Psoas muscle (tissue), 7 donors: ENCODE measurements at regions not wholly inside any gene's neighbourhood (a gene's known extent, or its start where the extent isn't known, plus 50 kb on each side); places are given as distances from the start of the nearest gene placed in this dataset.

Source experiments
- ATAC-seq, 4 donors: fragments of 200-7000 bp; cut with Tn5 transposase; one replicate each; pipeline ENCODE4 v1.9.1; 2020; ENCODE audit warnings: moderate library complexity in 3 of 4, mild to moderate bottlenecking in 2 of 4
- DNase-seq, 2 donors: peaks; one replicate each; pipeline ENCODE4 v3.0.0-alpha.2; 2020
- H3K27ac ChIP-seq: fragments of 200-600 bp; one replicate; pipeline ENCODE4 v1.8.0; 2022
- H3K27me3 ChIP-seq, 3 donors: fragments of 200-600 bp in 1 of 3; one replicate each; pipeline versions ENCODE4 v1.6.1 to v1.8.0; 2013 to 2022; ENCODE audit warnings: low read length in 2 of 3, mild to moderate bottlenecking in 2 of 3, moderate library complexity in 1 of 3; ENCODE audit not compliant: insufficient read depth in 3 of 3
- H3K36me3 ChIP-seq, 2 donors: fragments of 200-600 bp in 1 of 2; one replicate each; pipeline versions ENCODE4 v1.6.1 to v1.8.0; 2013 to 2022; ENCODE audit warnings: low read depth in 1 of 2, mild to moderate bottlenecking in 1 of 2, moderate library complexity in 1 of 2; ENCODE audit not compliant: insufficient read depth in 1 of 2
- H3K4me1 ChIP-seq: fragments of 200-600 bp; one replicate; pipeline ENCODE4 v1.8.0; 2022
- H3K4me3 ChIP-seq: fragments of 200-600 bp; one replicate; pipeline ENCODE4 v1.8.0; 2022; ENCODE audit warnings: mild to moderate bottlenecking
- H3K9me3 ChIP-seq: fragments of 200-600 bp; one replicate; pipeline ENCODE4 v1.8.0; 2022
- WGBS, 3 donors: extraction: QIAGEN DNeasy Blood & Tissue Kit; methylation state at CpG; one replicate each; pipeline versions ENCODE4 v1.1.6 to v1.1.7; 2013; 5-methylcytosine and 5-hydroxymethylcytosine counted together
- intact Hi-C, 2 donors: fragments of 100-400 bp; cut with DNase I; formaldehyde crosslinking; loops; one replicate each; pipeline versions ENCODE4 v1.11.0 to v1.14.2; 2022
- TF ChIP-seq, protein P1 (sequence below): fragments of 200-600 bp; IDR thresholded peaks from one replicate; pipeline ENCODE4 v1.8.0; 2022; ENCODE audit warnings: antibody characterized with exemption
- donor health status: healthy with polysubstance abuse.
- donor health status: DM: no; HTN: no; CAD: no; lungs with moderate emphysema.
- donor health status: Bipolar disorder and iron deficiency.
- donor health status: healthy.
- donor health status: DM: yes; HTN: yes; CAD: no.
- donor health status: DM: no; HTN: no; CAD: no.
- donor health status: DM: yes; HTN: yes; CAD: no.

DNA sequence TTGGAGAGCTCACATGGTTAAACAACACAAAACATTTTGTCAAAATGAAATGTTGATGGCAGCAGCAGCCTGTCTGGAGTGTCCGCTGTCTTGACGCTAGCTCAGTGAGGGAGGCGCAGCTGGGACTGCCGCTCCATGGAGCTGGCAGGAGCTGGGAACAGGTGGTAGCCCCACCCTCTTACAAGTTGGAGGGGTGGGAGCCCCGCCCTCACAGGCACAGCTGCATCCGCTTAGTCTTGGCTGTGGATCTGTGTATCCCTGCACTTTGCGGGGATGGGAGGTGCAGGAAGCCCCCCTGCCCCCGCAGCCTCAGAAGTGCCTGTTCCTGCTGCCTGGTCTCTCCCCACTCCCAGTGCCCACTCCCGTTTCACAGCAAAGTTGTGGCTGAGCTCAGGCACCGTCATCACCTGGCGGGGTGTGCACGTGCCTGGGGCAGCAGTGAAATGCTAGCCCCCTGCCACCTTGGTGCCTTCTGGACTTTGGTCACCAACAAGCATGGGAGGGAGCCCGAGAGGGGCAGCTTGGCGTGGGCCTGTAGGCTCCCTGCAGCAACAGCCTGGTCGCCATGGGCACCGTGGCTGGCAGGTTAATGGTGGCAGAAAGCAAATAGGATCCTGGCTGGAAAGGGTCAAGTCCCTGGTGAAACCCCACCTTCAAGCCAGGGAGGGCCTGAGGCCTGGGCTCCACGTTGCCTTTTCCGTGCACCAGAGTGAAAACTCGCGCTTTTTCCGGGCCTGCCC is 53.8 kb upstream of the CADM2 start:
- Histone ChIP-seq H3K27me3 (peaks cover 0 to 3% (median 0%) of the 10 kb centered on the region in 3 donors), H3K4me3 (peak overlapping the region; percentile 46), H3K4me1 (no peaks in the 10 kb centered on the region), H3K9me3 (no peaks in the 10 kb centered on the region), H3K27ac (no peak overlapping the region), H3K36me3 (no peaks in the 10 kb centered on the region)
- DNase-seq (peak; percentile 46 to 81), ATAC-seq (peak; percentile 96 to 99 (median 99))
- WGBS, 3 donors, result 28 to 44% (median 34%) methylated on average over 21 of the region's 21 CpGs
- TF ChIP-seq, protein P1, sequence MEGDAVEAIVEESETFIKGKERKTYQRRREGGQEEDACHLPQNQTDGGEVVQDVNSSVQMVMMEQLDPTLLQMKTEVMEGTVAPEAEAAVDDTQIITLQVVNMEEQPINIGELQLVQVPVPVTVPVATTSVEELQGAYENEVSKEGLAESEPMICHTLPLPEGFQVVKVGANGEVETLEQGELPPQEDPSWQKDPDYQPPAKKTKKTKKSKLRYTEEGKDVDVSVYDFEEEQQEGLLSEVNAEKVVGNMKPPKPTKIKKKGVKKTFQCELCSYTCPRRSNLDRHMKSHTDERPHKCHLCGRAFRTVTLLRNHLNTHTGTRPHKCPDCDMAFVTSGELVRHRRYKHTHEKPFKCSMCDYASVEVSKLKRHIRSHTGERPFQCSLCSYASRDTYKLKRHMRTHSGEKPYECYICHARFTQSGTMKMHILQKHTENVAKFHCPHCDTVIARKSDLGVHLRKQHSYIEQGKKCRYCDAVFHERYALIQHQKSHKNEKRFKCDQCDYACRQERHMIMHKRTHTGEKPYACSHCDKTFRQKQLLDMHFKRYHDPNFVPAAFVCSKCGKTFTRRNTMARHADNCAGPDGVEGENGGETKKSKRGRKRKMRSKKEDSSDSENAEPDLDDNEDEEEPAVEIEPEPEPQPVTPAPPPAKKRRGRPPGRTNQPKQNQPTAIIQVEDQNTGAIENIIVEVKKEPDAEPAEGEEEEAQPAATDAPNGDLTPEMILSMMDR, result no peak
- intact Hi-C loops, result loop anchor here in 1 of 2 donors (5.0 kb wide), 1 partner anchor 52 kb away; the partner anchor contains the start of gene CADM2

GRCh38 chr3:84905556-84905920 is 53.3 kb upstream of the CADM2 start:
- no peaks in the 10 kb centered on the region for H3K4me1 ChIP-seq
- no peaks in the 10 kb centered on the region for H3K9me3 ChIP-seq
- no peak for DNase-seq
- TF ChIP-seq, protein P1, result no peak
- ATAC-seq, result peak; percentile 7 to 67 (median 18)
- WGBS, 3 donors, result 31 to 59% (median 39%) methylated on average over 5 of the region's 5 CpGs
- H3K4me3 ChIP-seq, result peak overlapping the region; percentile 46
- H3K27ac ChIP-seq, result no peak overlapping the region
- H3K36me3 ChIP-seq, result no peaks in the 10 kb centered on the region
- H3K27me3 ChIP-seq, result peaks cover 0 to 3% (median 0%) of the 10 kb centered on the region in 3 donors
- intact Hi-C loops, result no loop called here

GRCh38 chr3:84906065-84906464 is 52.7 kb upstream of the CADM2 start:
- no peaks in the 10 kb centered on the region for H3K9me3 ChIP-seq
- H3K4me1 ChIP-seq, result no peaks in the 10 kb centered on the region
- H3K27me3 ChIP-seq, result peaks cover 0 to 3% (median 0%) of the 10 kb centered on the region in 3 donors
- TF ChIP-seq, protein P1, result no peak
- H3K36me3 ChIP-seq, result no peaks in the 10 kb centered on the region
- DNase-seq (no peak), ATAC-seq (peak in 3 of 4 donors; percentile 19 to 51 (median 41))
- no peak overlapping the region for H3K4me3 ChIP-seq
- 22 to 25% (median 23%) methylated on average over 6 of the region's 6 CpGs for WGBS, 3 donors
- H3K27ac ChIP-seq, result no peak overlapping the region
- intact Hi-C loops, result no loop called here
